B cell (primary cell): ENCODE measurements at regions not wholly inside any gene's neighbourhood (a gene's known extent, or its start where the extent isn't known, plus 50 kb on each side); places are given as distances from the start of the nearest gene placed in this dataset.

Experiments used
- ATAC-seq: fragments of 200-7000 bp; cut with Tn5 transposase; one replicate; pipeline ENCODE4 v1.10.0; 2021; ENCODE audit warnings: low read depth, mild to moderate bottlenecking, moderate number of reproducible peaks, moderate library complexity
- CTCF ChIA-PET: fragments of 350-600 bp; sonication (Branson Sonifier 250); formaldehyde crosslinking; loops from one replicate; lab custom pipeline; 2021; ENCODE audit warnings: antibody characterized with exemption, inconsistent platforms; lab: Charles Lee
- POLR2A ChIA-PET: fragments of 350-600 bp; sonication (Branson Sonifier 250); formaldehyde crosslinking; loops from one replicate; lab custom pipeline; 2021; ENCODE audit warnings: antibody characterized with exemption; lab: Charles Lee
- DNase-seq: peaks from one replicate; pipeline ENCODE4 v3.0.0; 2013
- H2AFZ ChIP-seq: 2 replicates; pipeline ENCODE4 v1.6.1; 2012; ENCODE audit warnings: mild to moderate bottlenecking, low read depth, low read length; ENCODE audit not compliant: insufficient read depth, poor library complexity, severe bottlenecking
- H3K27ac ChIP-seq, 2 donors: 1 replicate in 1 of 2; 2 replicates in 1 of 2; pipeline ENCODE4 v1.5.1; 2012 to 2013; ENCODE audit warnings: low read length in 2 of 2, mild to moderate bottlenecking in 2 of 2, moderate library complexity in 1 of 2
- H3K27me3 ChIP-seq, 4 experiments: fragments of 200-600 bp in 1 of 4; sonication (generic) in 1 of 4; replicated peaks in 1 of 4; 1 replicate in 2 of 4; 2 replicates in 2 of 4; pipeline versions ENCODE4 v1.6.1 to v1.7.0; 2013 to 2016; ENCODE audit warnings: low read length in 3 of 4, mild to moderate bottlenecking in 2 of 4, mixed read lengths in 1 of 4, moderate library complexity in 1 of 4; ENCODE audit not compliant: insufficient read depth in 4 of 4, control insufficient read depth in 3 of 4; ENCODE audit errors: control extremely low read depth in 1 of 4
- H3K36me3 ChIP-seq, 2 experiments: replicated peaks in 1 of 2; 1 replicate in 1 of 2; 2 replicates in 1 of 2; pipeline versions ENCODE4 v1.6.1 to v1.7.1; 2013; ENCODE audit warnings: low read length in 1 of 2; ENCODE audit not compliant: insufficient read depth in 2 of 2, control insufficient read depth in 1 of 2; ENCODE audit errors: control extremely low read depth in 1 of 2, extremely low read depth in 1 of 2
- H3K4me1 ChIP-seq, 2 donors: fragments of 200-600 bp in 1 of 2; sonication (generic) in 1 of 2; 1 replicate in 1 of 2; 2 replicates in 1 of 2; pipeline versions ENCODE4 v1.5.1 to v1.6.1; 2013 to 2017; ENCODE audit warnings: low read length in 2 of 2; ENCODE audit not compliant: control insufficient read depth in 2 of 2, insufficient read depth in 2 of 2
- H3K4me2 ChIP-seq: replicated peaks from 2 replicates; pipeline ENCODE3; 2012; ENCODE audit warnings: mild to moderate bottlenecking, low read depth, low read length; ENCODE audit not compliant: poor library complexity, severe bottlenecking
- H3K4me3 ChIP-seq, 5 experiments: fragments of 200-600 bp in 1 of 5; sonication (generic) in 1 of 5; 1 replicate in 3 of 5; 2 replicates in 2 of 5; pipeline versions ENCODE4 v1.5.1 to v1.7.0; 2011 to 2016; ENCODE audit warnings: low read length in 4 of 5, mild to moderate bottlenecking in 4 of 5, low read depth in 2 of 5, control low read depth in 1 of 5, moderate library complexity in 1 of 5; ENCODE audit not compliant: insufficient read depth in 1 of 5; ENCODE audit errors: control extremely low read depth in 1 of 5, extremely low read depth in 1 of 5
- H3K79me2 ChIP-seq: fragments of 200-600 bp; sonication (generic); one replicate; pipeline ENCODE4 v1.6.0; 2016; ENCODE audit warnings: low read length; ENCODE audit not compliant: control insufficient read depth, insufficient read depth
- H3K9ac ChIP-seq: fragments of 200-600 bp; sonication (generic); 2 replicates; pipeline ENCODE4 v1.6.1; 2017; ENCODE audit warnings: mild to moderate bottlenecking, low read length, moderate library complexity
- H3K9me3 ChIP-seq, 3 donors: one replicate each; pipeline versions ENCODE4 v1.6.1 to v1.7.1; 2013; ENCODE audit warnings: low read length in 2 of 3; ENCODE audit not compliant: control insufficient read depth in 2 of 3, insufficient read depth in 1 of 3; ENCODE audit errors: control extremely low read depth in 1 of 3
- H4K20me1 ChIP-seq: 2 replicates; pipeline ENCODE4 v1.6.0; 2012; ENCODE audit warnings: mild to moderate bottlenecking, low read length; ENCODE audit not compliant: insufficient read depth, control insufficient read depth, poor library complexity, severe bottlenecking
- H3K27ac Mint-ChIP-seq: one replicate; pipeline ENCODE4 v1.8.0; 2021; ENCODE audit warnings: mixed read lengths
- H3K27me3 Mint-ChIP-seq: one replicate; pipeline ENCODE4 v1.8.0; 2021; ENCODE audit warnings: mixed read lengths
- H3K4me1 Mint-ChIP-seq: one replicate; pipeline ENCODE4 v1.8.0; 2021; ENCODE audit warnings: mixed read lengths
- H3K4me3 Mint-ChIP-seq: one replicate; pipeline ENCODE4 v1.8.0; 2021; ENCODE audit warnings: mixed read lengths
- H3K9me3 Mint-ChIP-seq: one replicate; pipeline ENCODE4 v1.8.0; 2022; ENCODE audit warnings: mixed read lengths; ENCODE audit not compliant: insufficient read depth
- CTCF ChIP-seq: fragments of 200-600 bp; IDR thresholded peaks from one replicate; pipeline ENCODE4 v1.8.0; 2022; ENCODE audit warnings: antibody characterized with exemption, mild to moderate bottlenecking
- EZH2 ChIP-seq: IDR thresholded peaks from 2 replicates; pipeline ENCODE4 v1.6.1; 2012; ENCODE audit warnings: borderline replicate concordance, low read depth, mild to moderate bottlenecking, moderate library complexity, low read length; ENCODE audit not compliant: insufficient read depth, poor library complexity, severe bottlenecking
- WGBS: methylation state at CpG from one replicate; pipeline ENCODE4 v1.1.5; 2013; ENCODE audit warnings: missing lambda C conversion rate; ENCODE audit not compliant: insufficient coverage; 5-methylcytosine and 5-hydroxymethylcytosine counted together
- intact Hi-C: fragments of 100-400 bp; cut with micrococcal nuclease; formaldehyde crosslinking; loops from one replicate; pipeline ENCODE4 v1.10.0; 2022

GRCh38 chr20:20970841-20971240, 135.3 kb downstream of the LINC00237 start:
- Histone ChIP-seq H3K27ac (no peak overlapping the region), H3K36me3 (no peaks in the 10 kb centered on the region), H3K4me3 (no peak overlapping the region), H3K4me1 (no peaks in the 10 kb centered on the region), H2AFZ (no peak overlapping the region), H3K4me2 (no peak overlapping the region), H3K9me3 (peaks cover 0 to 3% (median 0%) of the 10 kb centered on the region in 3 donors), H3K79me2 (no peaks in the 10 kb centered on the region), H3K9ac (no peak overlapping the region), H3K27me3 (no peaks in the 10 kb centered on the region), H4K20me1 (no peaks in the 10 kb centered on the region)
- peaks cover 2% of the 10 kb centered on the region for H3K9me3 Mint-ChIP-seq
- no peaks in the 10 kb centered on the region for H3K4me1 Mint-ChIP-seq
- no CpG with 5 or more reads among the region's 3 CpGs for WGBS
- POLR2A ChIA-PET: no interaction called here
- H3K4me3 Mint-ChIP-seq: no peak overlapping the region
- no peak for DNase-seq
- peaks cover 5% of the 10 kb centered on the region for H3K27me3 Mint-ChIP-seq
- TF ChIP-seq CTCF (no peak), EZH2 (no peak)
- no peak for ATAC-seq
- intact Hi-C loops: no loop called here
- CTCF ChIA-PET: no interaction called here
- no peak overlapping the region for H3K27ac Mint-ChIP-seq

GRCh38 chr20:20969701-20970280, 136.4 kb downstream of the LINC00237 start:
- CTCF ChIA-PET: no interaction called here
- H3K4me3 ChIP-seq: no peak overlapping the region
- peaks cover 0 to 3% (median 0%) of the 10 kb centered on the region in 3 donors for H3K9me3 ChIP-seq
- H3K79me2 ChIP-seq: no peaks in the 10 kb centered on the region
- no peak overlapping the region for H3K4me2 ChIP-seq
- Mint-ChIP-seq H3K9me3 (peaks cover 2% of the 10 kb centered on the region), H3K4me3 (no peak overlapping the region), H3K27me3 (peaks cover 7% of the 10 kb centered on the region), H3K27ac (no peak overlapping the region), H3K4me1 (no peaks in the 10 kb centered on the region)
- H2AFZ ChIP-seq: no peak overlapping the region
- H3K36me3 ChIP-seq: no peaks in the 10 kb centered on the region
- intact Hi-C loops: no loop called here
- H3K9ac ChIP-seq: no peak overlapping the region
- H3K4me1 ChIP-seq: no peaks in the 10 kb centered on the region
- no peaks in the 10 kb centered on the region for H4K20me1 ChIP-seq
- DNase-seq: no peak
- H3K27ac ChIP-seq: no peak overlapping the region
- TF ChIP-seq EZH2: no peak
- no peak for TF ChIP-seq CTCF
- no peak for ATAC-seq
- H3K27me3 ChIP-seq: no peaks in the 10 kb centered on the region
- 60% methylated on average over 5 of the region's 13 CpGs for WGBS
- POLR2A ChIA-PET: no interaction called here
